Hematopoietic multipotent progenitor cell (in vitro differentiated cells): ENCODE measurements at regions not wholly inside any gene's neighbourhood (a gene's known extent, or its start where the extent isn't known, plus 50 kb on each side); places are given as distances from the start of the nearest gene placed in this dataset.

ENCODE experiments used
- DNase-seq, 3 donors: peaks; one replicate each; pipeline ENCODE4 v3.0.0-alpha.2; 2011 to 2015; ENCODE audit warnings: low read depth in 2 of 3, low spot score in 2 of 3

GRCh38 chr6:82573254-82573972 lies 209.8 kb downstream of the TPBG start:
- no peak for DNase-seq

GRCh38 chr6:82576284-82576683 lies 212.7 kb downstream of the TPBG start:
- no peak for DNase-seq

- no peak for DNase-seq
Observed at GRCh38 chr6:82584194-82584695, 220.6 kb downstream of the TPBG start.

GRCh38 chr6:82584856-82585255 lies 221.2 kb downstream of the TPBG start:
- no peak for DNase-seq

- DNase-seq = no peak
Observed at GRCh38 chr6:82588020-82588419, 224.4 kb downstream of the TPBG start.

GRCh38 chr6:82588859-82589412 lies 225.3 kb downstream of the TPBG start:
- no peak for DNase-seq

GRCh38 chr6:82589509-82590206 lies 226.0 kb downstream of the TPBG start:
- peak in 2 of 3 donors; percentile 6 to 25 for DNase-seq

- no peak for DNase-seq
Observed at GRCh38 chr6:82597201-82597600, 233.6 kb downstream of the TPBG start.

GRCh38 chr6:82602776-82603175 lies 239.2 kb downstream of the TPBG start:
- no peak for DNase-seq

GRCh38 chr6:82603871-82604270 lies 240.3 kb downstream of the TPBG start:
- DNase-seq = no peak

GRCh38 chr6:82607998-82608725 lies 244.5 kb downstream of the TPBG start:
- DNase-seq = no peak

GRCh38 chr6:82608781-82609180 lies 245.2 kb downstream of the TPBG start:
- no peak for DNase-seq

- no peak for DNase-seq
Observed at GRCh38 chr6:82611751-82612150, 248.1 kb downstream of the TPBG start.

GRCh38 chr6:82612475-82613039 lies 248.9 kb downstream of the TPBG start:
- no peak for DNase-seq

- no peak for DNase-seq
Observed at GRCh38 chr6:82614518-82614917, 250.9 kb downstream of the TPBG start.

- no peak for DNase-seq
Observed at GRCh38 chr6:82616386-82617028, 252.9 kb downstream of the TPBG start.

GRCh38 chr6:82617648-82618047 lies 254.0 kb downstream of the TPBG start:
- DNase-seq = no peak

- DNase-seq = no peak
Observed at GRCh38 chr6:82619573-82619972, 256.0 kb downstream of the TPBG start.

GRCh38 chr6:82622461-82622860 lies 258.8 kb downstream of the TPBG start:
- DNase-seq = no peak

GRCh38 chr6:82624251-82624650 lies 260.6 kb downstream of the TPBG start:
- DNase-seq = no peak
